CD14-positive monocyte (primary cell): ENCODE measurements at regions not wholly inside any gene's neighbourhood (a gene's known extent, or its start where the extent isn't known, plus 50 kb on each side); places are given as distances from the start of the nearest gene placed in this dataset.

ENCODE experiments used
- DNase-seq, 3 donors: peaks; one replicate each; pipeline ENCODE4 v3.0.0-alpha.2; 2011 to 2022
- H2AFZ ChIP-seq: 2 replicates; pipeline ENCODE4 v1.6.0; 2012; ENCODE audit warnings: mild to moderate bottlenecking, low read depth, low read length, inconsistent platforms; ENCODE audit not compliant: insufficient read depth, poor library complexity, severe bottlenecking
- H3K27ac ChIP-seq, 2 donors: 1 replicate in 1 of 2; 2 replicates in 1 of 2; pipeline ENCODE4 v1.5.1; 2012 to 2013; ENCODE audit warnings: low read length in 2 of 2, control low read depth in 1 of 2, inconsistent platforms in 1 of 2, low read depth in 1 of 2, mild to moderate bottlenecking in 1 of 2
- H3K27me3 ChIP-seq, 2 donors: one replicate each; pipeline versions ENCODE4 v1.6.0 to v1.6.1; 2011 to 2013; ENCODE audit warnings: low read length in 2 of 2; ENCODE audit not compliant: control insufficient read depth in 2 of 2, insufficient read depth in 2 of 2
- H3K36me3 ChIP-seq, 2 donors: replicated peaks in 1 of 2; 1 replicate in 1 of 2; 2 replicates in 1 of 2; pipeline versions ENCODE4 v1.5.1 to v1.6.1; 2012 to 2013; ENCODE audit warnings: low read length in 2 of 2, control low read depth in 1 of 2, inconsistent platforms in 1 of 2, mild to moderate bottlenecking in 1 of 2; ENCODE audit not compliant: insufficient read depth in 2 of 2, control insufficient read depth in 1 of 2
- H3K4me1 ChIP-seq, 2 donors: 1 replicate in 1 of 2; 2 replicates in 1 of 2; pipeline versions ENCODE4 v1.5.1 to v1.6.1; 2012 to 2013; ENCODE audit warnings: low read length in 2 of 2, control low read depth in 1 of 2, inconsistent platforms in 1 of 2, mild to moderate bottlenecking in 1 of 2, moderate library complexity in 1 of 2; ENCODE audit not compliant: insufficient read depth in 2 of 2, control insufficient read depth in 1 of 2
- H3K4me2 ChIP-seq: replicated peaks from 2 replicates; pipeline ENCODE3; 2012; ENCODE audit warnings: low read length, moderate library complexity, mild to moderate bottlenecking; ENCODE audit not compliant: poor library complexity, severe bottlenecking; ENCODE audit errors: extremely low read depth
- H3K4me3 ChIP-seq, 3 experiments: fragments of 200-600 bp in 1 of 3; sonication (generic) in 1 of 3; replicated peaks in 1 of 3; 1 replicate in 2 of 3; 2 replicates in 1 of 3; pipeline ENCODE4 v1.5.1; 2011 to 2013; ENCODE audit warnings: low read length in 3 of 3, mild to moderate bottlenecking in 3 of 3, control low read depth in 2 of 3, low read depth in 2 of 3, inconsistent platforms in 1 of 3, moderate library complexity in 1 of 3
- H3K79me2 ChIP-seq: 2 replicates; pipeline ENCODE4 v1.6.0; 2012; ENCODE audit warnings: mild to moderate bottlenecking, control low read depth, inconsistent platforms, low read length, moderate library complexity; ENCODE audit not compliant: insufficient read depth
- H3K9ac ChIP-seq: 2 replicates; pipeline ENCODE4 v1.6.0; 2017; ENCODE audit warnings: low read length, mild to moderate bottlenecking; ENCODE audit not compliant: insufficient read depth, poor library complexity, severe bottlenecking
- H3K9me3 ChIP-seq, 2 donors: replicated peaks in 1 of 2; 1 replicate in 1 of 2; 2 replicates in 1 of 2; pipeline versions ENCODE4 v1.5.1 to v1.6.1; 2012 to 2013; ENCODE audit warnings: low read length in 2 of 2, control low read depth in 1 of 2; ENCODE audit not compliant: control insufficient read depth in 1 of 2, insufficient read depth in 1 of 2
- H4K20me1 ChIP-seq: 2 replicates; pipeline ENCODE4 v1.6.0; 2012; ENCODE audit warnings: mild to moderate bottlenecking, low read length, control low read depth, moderate library complexity; ENCODE audit not compliant: insufficient read depth
- H3K27ac Mint-ChIP-seq, 7 donors: one replicate each; pipeline ENCODE4 v1.8.0; 2020; ENCODE audit warnings: mild to moderate bottlenecking in 7 of 7, mixed read lengths in 7 of 7, moderate library complexity in 6 of 7, inconsistent platforms in 2 of 7
- H3K27me3 Mint-ChIP-seq, 3 donors: one replicate each; pipeline ENCODE4 v1.8.0; 2021 to 2022; ENCODE audit warnings: low read depth in 3 of 3, mild to moderate bottlenecking in 3 of 3, mixed read lengths in 3 of 3, moderate library complexity in 3 of 3, inconsistent platforms in 1 of 3
- H3K36me3 Mint-ChIP-seq, 2 donors: one replicate each; pipeline ENCODE4 v1.8.0; 2020; ENCODE audit warnings: mixed read lengths in 2 of 2, inconsistent platforms in 1 of 2, mild to moderate bottlenecking in 1 of 2
- H3K4me1 Mint-ChIP-seq: one replicate; pipeline ENCODE4 v1.8.0; 2020; ENCODE audit warnings: mild to moderate bottlenecking, mixed read lengths
- H3K4me3 Mint-ChIP-seq, 2 donors: one replicate each; pipeline ENCODE4 v1.8.0; 2020; ENCODE audit warnings: mild to moderate bottlenecking in 2 of 2, mixed read lengths in 2 of 2, moderate library complexity in 1 of 2
- H3K9me3 Mint-ChIP-seq, 7 donors: one replicate each; pipeline ENCODE4 v1.8.0; 2020 to 2022; ENCODE audit warnings: mixed read lengths in 7 of 7, mild to moderate bottlenecking in 6 of 7, moderate library complexity in 6 of 7, inconsistent platforms in 2 of 7
- WGBS: methylation state at CpG from one replicate; pipeline ENCODE4 v1.1.5; 2013; ENCODE audit warnings: missing lambda C conversion rate; ENCODE audit not compliant: insufficient coverage; 5-methylcytosine and 5-hydroxymethylcytosine counted together
- intact Hi-C, 2 donors: fragments of 100-400 bp; cut with micrococcal nuclease; formaldehyde crosslinking; loops; one replicate each; pipeline versions ENCODE4 v1.15.0 to v1.15.1; 2023
- TF ChIP-seq, protein P1 (sequence below): fragments of 200-600 bp; IDR thresholded peaks from one replicate; pipeline ENCODE4 v1.8.0; 2022; ENCODE audit warnings: antibody characterized with exemption, mild to moderate bottlenecking

DNA sequence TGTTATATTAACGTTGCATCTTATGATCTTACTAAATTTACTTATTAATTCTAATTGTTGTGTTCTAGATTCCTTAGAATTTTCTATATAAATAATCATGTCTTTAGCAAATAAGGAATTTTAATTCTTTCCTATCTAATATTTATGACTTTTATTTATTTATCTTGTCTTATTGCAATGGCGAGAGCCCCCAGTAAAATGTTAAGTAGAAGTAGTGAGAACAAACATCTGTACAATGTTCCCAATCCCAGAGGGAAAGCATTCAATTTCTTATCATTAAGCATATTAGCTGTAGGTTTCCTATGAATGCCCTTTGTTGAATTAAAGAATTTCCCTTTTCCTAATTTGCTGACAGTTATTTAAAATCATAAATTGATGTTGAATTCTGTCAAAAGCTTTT lies 203.7 kb upstream of the OTX2 start:
- intact Hi-C loops = no loop called here

DNA sequence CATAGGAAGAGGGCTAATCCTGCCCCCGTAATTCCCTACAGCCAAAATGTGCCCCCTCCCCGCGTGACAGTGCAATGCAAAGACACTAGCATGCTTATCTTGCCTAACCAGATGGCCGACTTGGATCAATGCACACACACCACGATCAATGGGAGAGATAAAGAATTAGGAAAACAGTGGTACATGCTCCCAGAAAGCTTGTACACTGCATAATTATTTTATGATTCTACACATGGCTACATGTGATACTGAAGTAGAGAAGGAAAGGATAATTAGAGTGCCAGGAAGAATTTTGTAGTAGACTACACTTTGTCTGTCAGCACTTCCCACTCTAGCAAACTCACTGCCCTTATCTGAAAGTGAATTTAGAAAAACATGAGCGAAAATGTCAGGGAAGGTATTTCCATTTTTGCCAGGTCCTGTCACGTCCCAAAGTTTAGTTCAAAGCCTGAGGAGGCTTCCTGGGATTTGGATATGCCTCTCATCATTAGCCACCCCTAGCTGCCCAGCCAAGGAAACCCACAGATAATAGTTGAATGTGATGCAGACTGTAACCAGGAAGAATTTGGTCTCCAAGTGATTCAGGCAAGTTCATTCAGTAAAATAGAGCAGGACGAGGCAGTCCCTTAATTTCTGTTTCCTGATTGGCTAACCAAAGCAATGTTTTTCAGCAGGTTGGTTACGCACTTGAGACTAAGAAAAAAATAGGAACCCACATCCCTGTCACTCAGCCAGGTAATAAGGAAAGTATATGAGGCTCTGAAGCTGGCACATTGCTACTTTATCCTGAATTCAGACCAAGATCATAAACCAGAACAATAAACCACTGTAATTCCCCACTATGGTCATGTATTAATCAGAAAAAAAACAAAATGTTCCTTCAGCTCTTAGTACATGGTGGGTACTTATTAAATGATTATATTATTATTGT lies 199.6 kb upstream of the OTX2 start:
- Histone ChIP-seq H3K36me3 (no peaks in the 10 kb centered on the region), H3K27me3 (no peaks in the 10 kb centered on the region), H3K4me2 (no peak overlapping the region), H3K4me3 (no peak overlapping the region), H4K20me1 (no peaks in the 10 kb centered on the region), H3K79me2 (no peaks in the 10 kb centered on the region), H2AFZ (no peak overlapping the region), H3K9me3 (peaks cover 0 to 4% of the 10 kb centered on the region in 2 donors), H3K9ac (no peak overlapping the region), H3K27ac (no peak overlapping the region), H3K4me1 (no peaks in the 10 kb centered on the region)
- Mint-ChIP-seq H3K9me3 (peaks cover 0 to 10% (median 2%) of the 10 kb centered on the region in 7 donors), H3K27ac (no peak overlapping the region), H3K27me3 (peaks cover 2 to 9% (median 2%) of the 10 kb centered on the region in 3 donors), H3K36me3 (no peaks in the 10 kb centered on the region), H3K4me3 (no peak overlapping the region), H3K4me1 (no peaks in the 10 kb centered on the region)
- DNase-seq = no peak
- TF ChIP-seq, protein P1, sequence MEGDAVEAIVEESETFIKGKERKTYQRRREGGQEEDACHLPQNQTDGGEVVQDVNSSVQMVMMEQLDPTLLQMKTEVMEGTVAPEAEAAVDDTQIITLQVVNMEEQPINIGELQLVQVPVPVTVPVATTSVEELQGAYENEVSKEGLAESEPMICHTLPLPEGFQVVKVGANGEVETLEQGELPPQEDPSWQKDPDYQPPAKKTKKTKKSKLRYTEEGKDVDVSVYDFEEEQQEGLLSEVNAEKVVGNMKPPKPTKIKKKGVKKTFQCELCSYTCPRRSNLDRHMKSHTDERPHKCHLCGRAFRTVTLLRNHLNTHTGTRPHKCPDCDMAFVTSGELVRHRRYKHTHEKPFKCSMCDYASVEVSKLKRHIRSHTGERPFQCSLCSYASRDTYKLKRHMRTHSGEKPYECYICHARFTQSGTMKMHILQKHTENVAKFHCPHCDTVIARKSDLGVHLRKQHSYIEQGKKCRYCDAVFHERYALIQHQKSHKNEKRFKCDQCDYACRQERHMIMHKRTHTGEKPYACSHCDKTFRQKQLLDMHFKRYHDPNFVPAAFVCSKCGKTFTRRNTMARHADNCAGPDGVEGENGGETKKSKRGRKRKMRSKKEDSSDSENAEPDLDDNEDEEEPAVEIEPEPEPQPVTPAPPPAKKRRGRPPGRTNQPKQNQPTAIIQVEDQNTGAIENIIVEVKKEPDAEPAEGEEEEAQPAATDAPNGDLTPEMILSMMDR = no peak
- intact Hi-C loops = no loop called here
- WGBS = 8% methylated on average over 2 of the region's 9 CpGs

More for the DNA sequence above, 203.7 kb upstream of the OTX2 start:
- no peaks in the 10 kb centered on the region for H3K27me3 ChIP-seq
- TF ChIP-seq, protein P1 = no peak
- Mint-ChIP-seq H3K9me3 (peaks cover 0 to 13% (median 3%) of the 10 kb centered on the region in 7 donors), H3K27ac (no peak overlapping the region), H3K27me3 (peaks cover 0 to 3% (median 0%) of the 10 kb centered on the region in 3 donors), H3K4me3 (no peak overlapping the region), H3K4me1 (no peaks in the 10 kb centered on the region), H3K36me3 (no peaks in the 10 kb centered on the region)
- H3K27ac ChIP-seq = no peak overlapping the region
- H3K4me1 ChIP-seq = no peaks in the 10 kb centered on the region
- H3K4me3 ChIP-seq = no peak overlapping the region
- no peak overlapping the region for H3K9ac ChIP-seq
- no peaks in the 10 kb centered on the region for H3K79me2 ChIP-seq
- DNase-seq = no peak
- no peaks in the 10 kb centered on the region for H4K20me1 ChIP-seq
- H3K9me3 ChIP-seq = peaks cover 4 to 11% of the 10 kb centered on the region in 2 donors
- no peaks in the 10 kb centered on the region for H3K36me3 ChIP-seq
- H2AFZ ChIP-seq = no peak overlapping the region
- WGBS = no CpG with 5 or more reads among the region's 2 CpGs
- H3K4me2 ChIP-seq = no peak overlapping the region
